GM21786 (cell line): ENCODE measurements at regions not wholly inside any gene's neighbourhood (a gene's known extent, or its start where the extent isn't known, plus 50 kb on each side); places are given as distances from the start of the nearest gene placed in this dataset.

ENCODE experiments used
- ATAC-seq: cut with Tn5 transposase; IDR thresholded peaks from one replicate; pipeline ENCODE4 v1.9.1; 2021; ENCODE audit not compliant: unreplicated experiment

DNA sequence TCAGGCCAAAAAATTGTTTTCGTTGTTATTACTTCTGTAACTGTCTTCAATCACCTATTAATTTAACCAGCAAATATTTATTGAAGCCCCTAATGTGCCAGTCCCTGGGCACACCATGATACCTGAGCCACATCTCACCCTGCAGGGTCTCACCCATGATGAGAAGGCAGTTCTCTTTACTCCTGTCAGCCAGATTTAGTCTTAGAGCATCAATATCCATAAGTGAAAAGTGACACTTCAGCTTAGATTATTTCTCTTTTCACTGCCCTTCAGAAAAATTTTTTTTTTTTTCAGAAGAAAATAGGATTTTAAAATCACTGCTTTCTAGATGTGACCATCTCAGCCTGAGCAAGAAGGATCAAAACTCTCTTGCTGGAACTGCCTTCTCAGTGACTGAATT lies 258.6 kb upstream of the NFE2L3 start:
- no peak for ATAC-seq

DNA sequence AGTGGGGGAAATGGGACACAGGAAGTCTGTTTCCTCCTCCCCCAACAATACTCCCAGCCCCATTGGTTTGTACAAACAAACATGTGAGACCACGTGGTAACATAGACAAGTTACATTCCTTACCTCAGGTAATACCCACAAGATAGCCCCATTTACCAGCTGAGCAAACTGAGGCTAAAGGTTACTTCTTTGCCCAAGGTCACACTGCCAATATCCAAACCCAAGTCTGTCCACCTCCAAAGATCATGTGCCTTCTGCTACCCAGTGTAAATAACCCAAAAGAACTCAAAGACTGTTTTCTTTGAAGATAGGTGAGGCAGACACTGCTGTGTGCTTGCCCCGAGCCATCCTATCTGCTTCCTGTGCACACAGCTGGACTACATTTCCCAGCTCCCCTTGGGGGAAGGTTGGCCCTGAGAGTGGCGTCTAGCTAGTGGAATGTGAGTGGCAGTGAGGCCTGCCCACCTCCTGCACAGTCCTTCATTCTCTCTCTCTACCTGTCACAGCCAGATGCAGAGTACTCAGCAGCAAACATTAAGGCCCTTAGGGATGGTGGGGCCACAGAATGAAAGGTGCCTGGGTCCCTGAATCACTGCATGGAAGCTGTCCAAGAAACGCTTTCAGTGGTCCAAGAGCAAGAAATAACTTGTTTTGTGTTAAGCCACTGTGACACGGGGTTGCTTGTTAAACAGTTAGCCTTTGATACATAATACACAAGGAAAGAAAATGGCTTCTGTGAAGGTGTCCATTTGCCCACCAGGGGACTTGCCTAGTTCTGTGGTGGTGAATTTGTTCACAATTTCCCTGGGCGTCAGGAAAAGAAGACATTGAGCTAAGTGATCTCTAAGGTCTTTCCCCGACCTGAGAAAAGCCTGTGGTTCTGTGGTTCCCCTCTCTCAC lies 257.7 kb upstream of the NFE2L3 start:
- ATAC-seq: peak; percentile 70

DNA sequence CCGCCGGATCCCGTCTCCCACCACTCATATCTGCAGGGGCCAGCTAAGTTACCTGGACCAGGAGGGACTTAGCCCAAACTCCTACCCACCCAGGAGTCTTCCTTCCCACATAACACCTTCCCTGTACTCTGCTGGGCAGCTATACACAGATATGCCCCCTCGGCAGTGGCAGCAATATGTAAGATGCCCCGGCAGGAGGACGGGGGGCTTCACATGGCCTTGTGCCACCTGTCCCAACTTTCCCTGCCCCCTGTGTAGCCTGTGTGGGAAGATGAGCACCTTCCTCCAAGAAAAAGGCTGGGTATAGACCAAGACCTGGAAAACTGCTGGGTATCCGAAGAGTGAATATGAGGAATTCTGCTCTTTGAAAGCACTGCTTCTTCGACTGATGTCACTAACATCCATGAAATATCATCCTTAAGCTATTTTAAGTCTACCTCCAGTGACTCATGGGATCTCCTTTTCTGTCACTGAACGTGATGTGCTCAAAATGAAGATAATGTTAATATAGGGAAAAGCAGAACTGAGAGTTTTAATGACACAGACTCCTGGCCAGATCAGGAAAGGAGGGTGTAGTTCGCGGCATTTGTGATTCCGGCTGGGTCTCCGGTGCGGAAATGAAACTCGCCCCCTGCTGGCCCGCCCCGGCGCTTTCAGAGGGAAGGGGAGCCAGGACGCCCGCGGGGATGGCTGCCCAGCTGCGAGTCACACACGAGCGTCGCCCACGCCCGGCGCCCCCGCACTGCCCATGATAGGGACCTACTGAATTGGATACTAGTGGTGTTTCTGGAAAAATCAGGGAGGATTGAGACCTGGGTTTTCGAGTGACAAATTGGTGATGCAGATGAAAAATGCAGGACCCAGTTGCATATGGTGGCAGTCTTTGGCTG lies 256.9 kb upstream of the NFE2L3 start:
- peak; percentile 63 for ATAC-seq

DNA sequence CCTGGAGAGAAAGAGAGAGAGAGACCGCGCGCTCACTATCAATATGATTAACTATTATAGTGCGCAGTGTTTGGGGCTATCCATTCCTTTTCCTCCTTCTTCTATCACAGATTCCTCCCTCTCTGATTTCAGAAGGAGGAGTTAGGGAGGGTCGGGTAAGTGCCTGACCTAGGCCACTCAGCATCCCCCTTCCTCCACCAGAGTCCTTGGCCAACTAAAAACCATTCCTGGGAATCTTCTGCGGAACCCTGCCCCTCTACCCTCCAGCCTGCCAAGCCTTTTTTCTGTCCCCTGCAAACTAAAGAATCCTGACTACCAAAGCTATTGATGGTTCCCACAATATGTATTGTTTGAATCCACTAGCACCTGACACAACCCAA lies 256.2 kb upstream of the NFE2L3 start:
- no peak for ATAC-seq

DNA sequence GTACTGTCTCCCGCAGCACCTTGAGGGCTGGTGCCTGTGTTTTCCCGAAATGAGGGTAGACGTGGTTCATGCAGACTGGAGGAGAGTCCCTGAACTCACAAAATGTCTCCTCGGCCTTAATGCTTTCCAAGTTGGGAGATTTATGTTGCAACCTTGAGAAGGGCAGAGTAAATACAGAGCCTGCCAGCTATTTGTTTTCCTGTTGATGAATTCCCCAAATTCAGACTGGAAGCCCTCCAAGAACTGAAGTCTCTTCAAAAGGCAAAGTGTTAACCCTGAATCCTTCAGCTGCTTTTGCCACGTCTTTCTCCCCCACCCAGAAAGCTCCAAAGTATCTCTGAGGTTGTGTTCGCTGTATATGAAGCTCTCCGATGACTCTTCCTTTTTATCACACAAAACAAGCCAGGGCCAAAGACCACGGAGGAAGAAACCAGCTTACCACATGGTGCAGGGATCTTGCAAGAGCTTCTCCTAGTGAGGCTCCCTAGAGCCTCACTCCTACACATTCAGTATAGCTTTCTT lies 254.7 kb upstream of the NFE2L3 start:
- ATAC-seq: no peak

DNA sequence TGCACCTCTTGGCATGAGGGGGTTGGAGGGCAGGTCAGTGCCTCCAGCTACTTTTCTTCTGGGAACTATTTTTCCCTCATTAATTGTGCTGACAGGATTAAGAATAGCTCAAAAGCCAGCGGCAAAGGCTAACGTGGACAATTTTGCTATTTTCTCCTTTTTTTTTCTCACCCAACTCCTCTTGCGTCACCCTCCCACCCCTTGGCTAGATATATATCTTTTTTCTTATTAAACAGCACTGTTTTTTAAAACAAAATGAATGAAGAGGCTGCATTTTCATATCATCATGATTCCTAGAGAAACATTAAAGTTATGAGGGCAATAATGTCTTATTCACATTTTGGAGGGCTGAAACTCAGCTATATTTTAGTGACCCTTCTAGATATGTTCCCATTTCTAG lies 251.8 kb upstream of the NFE2L3 start:
- no peak for ATAC-seq

DNA sequence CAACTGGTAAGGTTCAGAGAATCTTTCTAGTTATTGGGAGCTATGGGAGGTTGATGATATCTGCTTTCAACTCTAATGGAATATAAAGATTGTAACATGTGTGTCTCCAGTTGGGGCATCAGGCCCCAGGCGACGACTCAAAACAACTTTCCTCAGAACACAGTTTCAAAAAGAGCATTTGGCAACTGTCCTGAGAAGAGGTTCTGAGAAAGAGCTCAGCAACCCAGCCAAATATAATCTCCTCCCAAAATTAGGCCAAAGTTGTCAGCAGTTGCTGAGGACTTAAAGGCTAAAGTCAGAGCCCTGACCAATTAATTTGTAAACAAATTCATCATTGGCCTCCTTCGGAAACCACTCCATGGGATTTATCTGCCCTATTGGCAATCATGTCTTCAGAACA lies 251.1 kb upstream of the NFE2L3 start:
- no peak for ATAC-seq

DNA sequence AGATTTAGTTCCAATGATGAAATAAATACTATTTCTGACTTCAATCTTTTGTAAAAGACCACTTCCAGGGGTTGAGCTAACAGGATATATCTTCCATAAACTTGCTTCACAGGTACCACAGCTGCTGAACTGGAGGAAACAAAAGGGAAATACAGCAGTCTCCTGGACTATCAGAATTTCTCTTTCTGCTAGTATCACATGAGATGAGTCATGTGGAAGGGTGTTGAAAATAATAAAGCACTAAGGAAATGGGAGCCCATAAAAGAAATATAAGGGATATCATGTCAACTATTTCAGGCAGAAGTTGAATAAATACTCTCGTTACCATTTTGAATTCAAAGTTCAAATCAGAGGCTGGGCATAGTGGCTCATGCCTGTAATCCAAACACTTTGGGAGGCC lies 250.3 kb upstream of the NFE2L3 start:
- ATAC-seq: no peak

DNA sequence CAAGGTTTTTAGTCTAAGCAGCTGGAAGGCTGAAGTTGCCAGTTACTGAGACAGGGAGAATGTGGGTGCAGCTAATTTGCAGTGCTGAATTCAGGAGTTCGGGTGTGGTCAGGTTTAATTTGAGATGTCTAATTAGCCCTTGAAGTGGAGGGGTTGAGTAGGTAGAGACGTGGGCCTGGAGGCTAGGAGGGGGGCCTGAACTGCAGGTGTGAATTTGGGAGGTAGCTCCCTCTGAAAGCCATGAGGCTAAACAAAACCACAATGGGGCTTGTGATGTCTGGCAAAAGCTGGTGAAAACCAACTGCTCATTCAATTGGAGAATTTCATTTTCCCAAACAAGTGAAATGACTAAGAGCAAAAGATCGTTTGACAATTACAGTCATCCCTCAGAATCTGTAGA lies 246.0 kb upstream of the NFE2L3 start:
- ATAC-seq: no peak

DNA sequence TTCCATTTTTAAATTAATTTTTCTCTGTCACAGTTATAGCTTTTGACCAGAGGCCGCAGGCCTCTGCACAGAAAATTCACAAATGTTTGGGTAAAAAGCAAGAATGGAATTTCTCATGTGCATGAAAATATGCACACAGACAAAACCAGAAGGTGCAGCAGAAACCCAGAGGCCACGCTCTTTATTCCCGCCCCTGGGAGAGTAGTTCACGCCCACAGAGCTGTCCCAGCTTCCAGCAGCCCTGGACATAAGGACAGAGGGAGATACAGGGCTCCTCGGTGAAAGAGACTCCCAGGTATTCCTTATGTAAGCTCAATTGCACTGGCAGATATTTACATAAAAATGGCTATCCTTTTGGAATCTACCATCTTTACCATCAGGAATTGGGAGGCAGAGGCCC lies 245.2 kb upstream of the NFE2L3 start:
- ATAC-seq: no peak

DNA sequence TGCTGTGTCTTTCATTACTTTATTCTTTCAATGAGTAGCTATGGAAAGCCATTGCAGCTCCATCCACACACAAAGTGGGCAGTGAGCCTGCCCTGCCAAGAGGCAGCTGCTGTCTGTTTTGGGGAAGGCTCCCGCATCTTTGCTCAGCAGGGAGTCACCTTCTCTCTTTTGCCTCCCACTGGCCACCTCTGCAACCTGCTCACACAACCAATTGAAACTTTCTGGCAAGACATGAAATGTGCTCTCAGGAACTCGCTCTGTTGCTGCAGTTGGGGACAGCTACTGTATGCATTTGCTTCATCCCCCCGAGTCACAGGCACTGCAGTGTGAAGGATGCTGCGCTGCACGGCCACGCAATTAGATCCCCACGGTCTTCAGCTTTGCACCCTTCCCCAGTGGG lies 244.8 kb upstream of the NFE2L3 start:
- no peak for ATAC-seq

DNA sequence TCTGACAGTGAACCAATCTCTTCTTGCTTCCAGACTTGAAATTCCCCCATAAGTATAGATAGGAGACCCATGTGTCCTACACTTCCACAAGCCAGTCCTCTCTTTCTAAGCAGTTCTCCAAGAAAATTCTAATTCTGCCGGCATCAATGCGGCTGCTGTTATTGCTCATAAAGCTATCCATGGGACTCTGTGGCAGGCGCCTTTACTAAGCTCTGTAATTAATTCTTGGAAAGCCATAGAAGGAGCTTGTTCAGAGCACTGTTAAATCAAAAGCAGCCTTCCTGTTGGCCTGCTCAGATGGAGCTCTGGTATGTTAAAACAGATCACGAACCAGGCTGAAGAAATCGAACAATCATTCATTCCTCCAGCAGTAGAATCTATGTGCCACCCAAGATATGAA lies 244.3 kb upstream of the NFE2L3 start:
- ATAC-seq: no peak

DNA sequence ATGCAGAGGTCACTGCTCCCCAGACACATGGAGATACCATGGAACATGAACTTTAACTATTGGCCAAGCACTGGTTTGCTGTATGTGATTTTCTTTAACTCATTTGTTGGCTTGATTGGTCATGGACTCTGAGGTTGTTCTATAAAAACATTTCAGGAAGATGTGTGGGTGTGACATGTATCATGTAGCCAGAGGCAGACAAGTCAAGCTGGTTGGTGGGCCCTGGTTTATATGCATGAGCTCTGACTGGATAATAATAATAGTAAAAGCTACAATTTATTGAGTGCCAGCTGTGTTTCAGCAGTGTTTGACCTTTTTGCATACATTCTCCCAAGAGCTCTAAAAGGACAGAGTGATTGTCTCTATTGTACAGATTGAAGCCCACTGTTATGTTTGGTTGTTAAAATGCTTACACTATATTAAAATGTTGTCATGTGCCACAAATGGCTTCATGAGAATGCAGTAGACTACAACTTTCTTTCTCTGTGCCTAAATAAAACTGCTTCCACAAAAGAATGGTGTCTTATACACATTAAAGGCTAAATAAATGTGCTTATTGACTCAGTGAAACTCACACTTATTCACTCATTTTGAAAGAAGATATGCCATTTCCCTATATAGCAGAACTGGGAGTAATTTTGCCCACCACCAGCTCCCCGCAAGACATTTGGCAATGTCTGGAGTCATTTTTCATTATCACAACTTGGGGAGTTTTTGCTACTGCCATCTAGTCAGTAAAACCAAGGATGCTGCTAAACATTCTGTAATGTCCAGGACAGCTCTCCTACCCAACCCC lies 243.6 kb upstream of the NFE2L3 start:
- no peak for ATAC-seq

DNA sequence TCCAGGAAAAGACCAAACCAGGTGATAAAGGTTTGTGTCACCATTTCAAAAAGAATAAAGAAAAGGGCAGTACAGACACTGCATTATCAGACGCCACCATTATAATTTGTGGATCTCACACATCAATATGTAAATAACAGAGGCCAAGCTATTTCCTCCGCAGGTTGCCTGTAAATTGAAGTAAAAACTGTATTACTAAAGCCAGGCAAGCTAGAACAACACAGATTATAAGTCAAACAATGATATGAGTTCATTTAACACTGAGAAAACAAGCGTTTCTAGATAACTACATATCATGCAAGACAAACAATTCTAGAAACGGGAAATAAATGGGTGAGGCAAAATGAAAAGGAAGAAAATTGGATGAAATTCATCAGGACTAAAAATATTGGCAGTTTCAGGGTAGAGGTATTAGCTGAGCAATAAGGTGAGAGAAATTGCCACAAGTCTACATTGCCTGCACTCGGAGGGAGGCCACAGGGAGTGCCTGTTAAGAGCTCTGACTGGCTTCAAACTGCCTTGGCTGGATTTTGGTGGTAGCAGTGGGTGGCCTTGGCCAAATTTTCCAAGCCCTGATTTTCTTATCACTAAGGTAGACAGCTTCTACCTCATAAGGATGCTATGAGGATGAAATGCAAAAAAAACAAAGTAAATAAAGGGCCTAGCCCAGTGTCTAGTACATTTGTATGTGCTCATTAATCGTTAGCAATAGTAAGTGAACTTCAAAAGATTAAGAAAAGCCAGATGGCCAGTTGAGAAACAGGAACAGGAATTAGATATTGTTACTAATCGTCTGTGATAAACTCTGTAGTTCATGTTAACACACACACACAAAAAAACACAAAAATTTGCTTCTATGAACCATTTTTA lies 240.0 kb upstream of the NFE2L3 start:
- ATAC-seq: no peak

DNA sequence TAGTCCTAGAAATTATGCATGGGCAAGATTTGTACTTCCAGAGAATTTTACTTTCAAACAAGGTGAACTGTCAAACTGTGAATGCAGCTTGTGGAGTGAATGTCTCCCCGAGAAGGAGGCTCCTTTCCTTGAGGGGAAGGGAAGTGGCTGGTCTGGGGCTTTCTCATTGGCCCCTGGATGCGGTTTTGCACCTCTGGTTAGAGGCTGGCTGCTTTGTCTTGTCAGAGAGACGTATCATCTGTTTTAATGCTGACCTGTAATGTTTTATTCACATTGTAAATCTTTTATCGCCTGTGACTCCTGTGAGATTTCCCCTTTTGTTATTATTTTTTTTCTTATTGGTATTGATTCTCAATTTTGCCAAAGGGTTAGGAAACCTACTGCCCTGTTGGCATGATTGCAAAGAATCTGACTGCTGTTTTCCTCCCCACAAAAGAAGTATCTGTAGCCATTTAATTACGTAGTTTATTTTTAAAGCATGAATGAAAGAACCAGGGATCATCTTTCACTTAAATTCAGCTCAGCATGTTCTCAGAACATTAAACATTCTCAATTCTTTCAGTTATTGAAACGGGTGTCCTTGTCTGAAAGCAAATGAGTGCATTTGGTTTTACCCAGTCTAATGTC lies 238.3 kb upstream of the NFE2L3 start:
- no peak for ATAC-seq

DNA sequence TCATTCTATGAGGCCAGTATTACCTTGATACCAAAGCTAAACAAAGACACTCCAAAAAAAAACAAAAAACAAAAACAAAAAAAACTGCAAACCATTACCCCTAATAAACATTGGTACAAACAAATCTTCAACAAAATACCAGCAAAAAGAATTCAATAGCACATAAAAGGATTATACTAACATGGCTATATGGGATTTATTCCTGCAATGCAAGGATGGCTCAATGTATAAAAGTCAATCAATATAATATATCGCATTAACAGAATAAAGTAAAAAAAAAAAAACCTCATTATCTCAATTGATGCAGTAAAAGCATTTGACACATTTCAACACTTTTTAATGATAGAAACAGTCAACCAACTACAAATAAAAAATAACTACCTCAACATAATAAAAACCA lies 233.3 kb upstream of the NFE2L3 start:
- no peak for ATAC-seq

DNA sequence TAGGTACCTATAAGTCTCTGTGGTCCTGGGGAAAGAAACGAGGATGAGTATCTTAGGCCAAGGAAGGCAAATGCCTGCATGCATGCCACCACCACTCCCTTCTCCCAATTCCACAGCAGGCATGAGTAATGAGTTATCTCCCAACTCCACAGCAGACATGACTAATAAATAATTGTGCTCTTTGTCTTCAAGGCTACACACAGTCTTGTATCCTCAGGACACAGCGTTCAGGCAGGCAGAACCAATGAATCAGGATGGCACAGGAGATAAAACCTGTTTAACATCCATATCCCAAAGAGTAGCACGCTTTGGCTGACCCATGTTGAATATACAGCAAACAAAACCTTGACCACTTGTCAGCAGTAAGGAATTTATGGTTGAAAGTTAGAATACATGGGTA lies 229.7 kb upstream of the NFE2L3 start:
- ATAC-seq: no peak

DNA sequence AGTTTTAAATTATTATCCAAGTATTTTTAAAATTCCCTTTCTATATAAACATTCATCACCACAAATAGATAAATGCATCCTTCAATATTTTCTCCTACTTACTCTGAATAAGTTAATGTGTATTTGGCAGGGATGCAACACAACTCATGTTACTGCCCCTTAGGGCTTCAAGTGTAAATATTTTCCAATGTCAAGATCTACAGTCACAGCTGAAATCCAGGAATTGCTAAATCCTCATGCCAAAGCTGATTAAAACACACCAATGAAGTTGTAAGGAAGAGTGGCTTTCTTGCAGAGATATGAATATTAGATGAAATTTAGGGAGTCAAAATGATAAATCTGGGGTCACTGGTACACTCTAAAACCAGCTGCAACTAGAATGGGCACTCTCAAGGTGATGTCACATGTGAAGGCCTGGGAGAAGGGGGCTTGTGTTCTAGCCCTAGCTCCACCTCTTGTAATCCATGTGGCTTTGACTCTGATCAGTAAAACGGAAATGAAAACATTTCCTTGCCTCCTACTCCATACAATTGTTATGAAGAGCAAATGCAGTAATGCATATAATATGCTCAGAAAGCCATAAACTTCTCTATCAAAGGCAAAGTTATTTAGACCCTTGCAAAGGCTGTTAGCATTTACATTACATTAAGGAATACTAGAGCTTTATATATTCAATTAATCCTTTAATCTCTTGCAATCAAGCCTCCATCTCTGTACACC lies 228.1 kb upstream of the NFE2L3 start:
- no peak for ATAC-seq

DNA sequence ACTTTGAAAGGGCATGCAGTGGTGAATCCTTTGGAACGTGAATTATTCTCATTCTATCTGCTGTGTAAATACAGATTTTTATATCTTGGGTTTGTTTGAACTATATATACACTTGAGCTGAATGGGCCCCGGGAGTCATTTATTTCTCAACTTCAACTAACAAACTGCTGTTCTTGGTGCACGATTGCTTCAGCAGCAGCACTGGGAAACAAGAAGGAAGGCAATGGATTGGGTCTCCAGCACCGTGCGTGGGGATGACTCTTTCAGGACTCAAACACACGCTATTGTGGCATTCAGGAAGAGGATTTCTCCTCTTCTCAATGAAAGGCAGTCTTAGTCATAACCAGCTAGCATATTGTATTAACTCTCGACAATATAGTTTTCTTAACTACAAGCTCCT lies 226.0 kb upstream of the NFE2L3 start:
- no peak for ATAC-seq
